ENCODE measurements at regions not wholly inside any gene's neighbourhood (a gene's known extent, or its start where the extent isn't known, plus 50 kb on each side); places are given as distances from the start of the nearest gene placed in this dataset.

DNA sequence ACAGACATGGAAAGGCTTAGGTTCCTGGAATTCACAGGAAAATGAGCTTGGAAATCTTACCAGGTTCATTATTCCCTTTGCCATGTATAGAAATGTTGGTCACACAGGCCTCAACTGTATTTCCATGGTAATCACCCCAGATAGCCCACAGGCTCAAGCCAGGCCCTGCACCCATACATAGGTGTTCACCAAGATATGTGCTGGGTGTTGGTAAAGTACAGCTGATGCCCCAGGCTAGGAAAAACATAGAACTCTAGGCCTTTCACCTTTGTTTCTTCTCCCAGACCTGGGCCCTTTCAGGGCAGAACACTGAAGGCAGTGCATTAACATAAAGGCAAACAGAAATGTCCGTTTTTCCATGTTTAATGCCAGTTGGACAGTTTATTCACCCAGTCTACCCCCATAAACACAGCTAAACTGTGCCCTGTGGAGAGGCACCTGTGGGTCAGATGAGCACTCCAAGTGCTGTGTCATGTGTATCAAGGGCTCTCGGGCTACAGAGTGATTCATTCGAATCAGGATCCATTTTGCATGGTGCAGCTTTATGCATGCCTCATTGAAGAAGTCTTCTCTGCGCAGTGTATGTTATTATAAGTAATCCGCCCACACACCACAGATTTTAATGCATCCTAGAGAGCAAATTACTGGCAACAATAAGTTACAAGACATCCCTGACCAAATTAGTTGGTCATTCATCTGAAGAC lies 93.4 kb upstream of the SLC30A5 start:
- TF ChIP-seq POLR2AphosphoS5 (IDR thresholded peaks at IDR 0.05; ENCODE audit: low read depth, low read length) (no peak), POLR2A (IDR thresholded peaks at IDR 0.05; ENCODE audit: borderline replicate concordance, extremely low read depth, insufficient read depth, insufficient read length) (no peak), ZBTB33 (IDR thresholded peaks at IDR 0.05; ENCODE audit: extremely low read depth, insufficient replicate concordance, low read length) (no peak), EZH2 (IDR thresholded peaks at IDR 0.05) (no peak), CEBPB (IDR thresholded peaks at IDR 0.05; ENCODE audit: low read depth) (no peak), EZH2phosphoT487 (IDR thresholded peaks at IDR 0.05; ENCODE audit: borderline replicate concordance) (no peak), ZNF274 (IDR thresholded peaks at IDR 0.05; ENCODE audit: low read depth, low read length) (no peak), TCF7L2 (IDR thresholded peaks at IDR 0.05; ENCODE audit: borderline replicate concordance, extremely low read depth, insufficient read depth, insufficient read length) (no peak), SIN3A (IDR thresholded peaks at IDR 0.05; ENCODE audit: low read depth) (no peak), SRF (IDR thresholded peaks at IDR 0.05; ENCODE audit: low read depth) (no peak)
- TF ChIP-seq, protein P1, sequence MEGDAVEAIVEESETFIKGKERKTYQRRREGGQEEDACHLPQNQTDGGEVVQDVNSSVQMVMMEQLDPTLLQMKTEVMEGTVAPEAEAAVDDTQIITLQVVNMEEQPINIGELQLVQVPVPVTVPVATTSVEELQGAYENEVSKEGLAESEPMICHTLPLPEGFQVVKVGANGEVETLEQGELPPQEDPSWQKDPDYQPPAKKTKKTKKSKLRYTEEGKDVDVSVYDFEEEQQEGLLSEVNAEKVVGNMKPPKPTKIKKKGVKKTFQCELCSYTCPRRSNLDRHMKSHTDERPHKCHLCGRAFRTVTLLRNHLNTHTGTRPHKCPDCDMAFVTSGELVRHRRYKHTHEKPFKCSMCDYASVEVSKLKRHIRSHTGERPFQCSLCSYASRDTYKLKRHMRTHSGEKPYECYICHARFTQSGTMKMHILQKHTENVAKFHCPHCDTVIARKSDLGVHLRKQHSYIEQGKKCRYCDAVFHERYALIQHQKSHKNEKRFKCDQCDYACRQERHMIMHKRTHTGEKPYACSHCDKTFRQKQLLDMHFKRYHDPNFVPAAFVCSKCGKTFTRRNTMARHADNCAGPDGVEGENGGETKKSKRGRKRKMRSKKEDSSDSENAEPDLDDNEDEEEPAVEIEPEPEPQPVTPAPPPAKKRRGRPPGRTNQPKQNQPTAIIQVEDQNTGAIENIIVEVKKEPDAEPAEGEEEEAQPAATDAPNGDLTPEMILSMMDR (IDR thresholded peaks at IDR 0.05 in 2 of 3, conservative IDR thresholded peaks at IDR 0.05 in 1 of 3; ENCODE audit: borderline replicate concordance in 1 of 3, insufficient read depth in 1 of 3, low read depth in 2 of 3, low read length in 2 of 3) = no peak

All from HCT116 (cell line).